WTC11 (cell line): ENCODE measurements at regions not wholly inside any gene's neighbourhood (a gene's known extent, or its start where the extent isn't known, plus 50 kb on each side); places are given as distances from the start of the nearest gene placed in this dataset.

Experiments
- ATAC-seq: fragments of 200-7000 bp; cut with Tn5 transposase; 2 replicates; pipeline ENCODE4 v1.10.0; 2021; ENCODE audit warnings: mild to moderate bottlenecking, moderate library complexity
- CTCF ChIA-PET: fragments of 300-600 bp; sonication (Branson Sonifier 250); formaldehyde crosslinking; loops from one replicate; lab custom pipeline; 2021; ENCODE audit warnings: antibody characterized with exemption; lab: Charles Lee
- POLR2A ChIA-PET: fragments of 350-600 bp; sonication (Branson Sonifier 250); formaldehyde crosslinking; loops from one replicate; lab custom pipeline; 2021; ENCODE audit warnings: antibody characterized with exemption; lab: Charles Lee
- DNase-seq: peaks from one replicate; pipeline ENCODE4 v3.0.0; 2021; ENCODE audit warnings: low spot score
- H3K27ac Mint-ChIP-seq: 2 replicates; pipeline ENCODE4 v1.8.0; 2021; ENCODE audit warnings: mixed read lengths
- H3K27me3 Mint-ChIP-seq: 2 replicates; pipeline ENCODE4 v1.8.0; 2021; ENCODE audit warnings: low read depth, mild to moderate bottlenecking, moderate library complexity, mixed read lengths
- H3K36me3 Mint-ChIP-seq: 2 replicates; pipeline ENCODE4 v1.8.0; 2021; ENCODE audit warnings: mixed read lengths
- H3K4me1 Mint-ChIP-seq: 2 replicates; pipeline ENCODE4 v1.8.0; 2022; ENCODE audit warnings: mixed read lengths
- H3K4me3 Mint-ChIP-seq: 2 replicates; pipeline ENCODE4 v1.8.0; 2021; ENCODE audit warnings: mild to moderate bottlenecking, moderate library complexity, mixed read lengths
- H3K9me3 Mint-ChIP-seq: 2 replicates; pipeline ENCODE4 v1.8.0; 2021; ENCODE audit warnings: mixed read lengths
- EMX1 ChIP-seq: fragments of 250-450 bp; sonication (Bioruptor Pico); IDR thresholded peaks from 2 replicates; pipeline ENCODE4 v1.8.0; 2021; ENCODE audit warnings: mild to moderate bottlenecking
- ESRRA ChIP-seq: sonication (generic); formaldehyde crosslinking; IDR thresholded peaks from 2 replicates; pipeline ENCODE4 v1.8.1; 2022; ENCODE audit warnings: mild to moderate bottlenecking, missing genetic modification reagents, borderline replicate concordance
- KAT7 ChIP-seq: sonication (generic); formaldehyde crosslinking; IDR thresholded peaks from 2 replicates; pipeline ENCODE4 v1.8.1; 2023; ENCODE audit warnings: missing genetic modification reagents, mild to moderate bottlenecking, borderline replicate concordance
- NFYB ChIP-seq: sonication (generic); formaldehyde crosslinking; conservative IDR thresholded peaks from 2 replicates; pipeline ENCODE4 v1.8.0; 2022; ENCODE audit warnings: low read depth, missing genetic modification reagents
- TEAD1 ChIP-seq: sonication (generic); formaldehyde crosslinking; IDR thresholded peaks from 2 replicates; pipeline ENCODE4 v1.8.0; 2022; ENCODE audit warnings: mild to moderate bottlenecking, missing genetic modification reagents
- ZNF423 ChIP-seq: fragments of 250-450 bp; sonication (Bioruptor Pico); IDR thresholded peaks from 2 replicates; pipeline ENCODE4 v2.1.2; 2022; ENCODE audit warnings: mild to moderate bottlenecking, moderate library complexity
- TF ChIP-seq, protein P1 (sequence below): fragments of 250-450 bp; sonication (Bioruptor Pico); IDR thresholded peaks from 2 replicates; pipeline ENCODE4 v2.1.2; 2022; ENCODE audit warnings: mild to moderate bottlenecking, moderate library complexity
- TF ChIP-seq, protein P2 (sequence below): fragments of 200-600 bp; IDR thresholded peaks from 2 replicates; pipeline ENCODE4 v1.8.0; 2022; ENCODE audit warnings: antibody characterized with exemption
- TF ChIP-seq, protein P3 (sequence below): sonication (generic); formaldehyde crosslinking; IDR thresholded peaks from 2 replicates; pipeline ENCODE4 v1.8.1; 2023; ENCODE audit warnings: mild to moderate bottlenecking, missing genetic modification reagents, moderate library complexity
- TF ChIP-seq, protein P4 (sequence below): sonication (generic); formaldehyde crosslinking; IDR thresholded peaks from 2 replicates; pipeline ENCODE4 v1.8.1; 2023; ENCODE audit warnings: mild to moderate bottlenecking, missing genetic modification reagents, borderline replicate concordance

DNA sequence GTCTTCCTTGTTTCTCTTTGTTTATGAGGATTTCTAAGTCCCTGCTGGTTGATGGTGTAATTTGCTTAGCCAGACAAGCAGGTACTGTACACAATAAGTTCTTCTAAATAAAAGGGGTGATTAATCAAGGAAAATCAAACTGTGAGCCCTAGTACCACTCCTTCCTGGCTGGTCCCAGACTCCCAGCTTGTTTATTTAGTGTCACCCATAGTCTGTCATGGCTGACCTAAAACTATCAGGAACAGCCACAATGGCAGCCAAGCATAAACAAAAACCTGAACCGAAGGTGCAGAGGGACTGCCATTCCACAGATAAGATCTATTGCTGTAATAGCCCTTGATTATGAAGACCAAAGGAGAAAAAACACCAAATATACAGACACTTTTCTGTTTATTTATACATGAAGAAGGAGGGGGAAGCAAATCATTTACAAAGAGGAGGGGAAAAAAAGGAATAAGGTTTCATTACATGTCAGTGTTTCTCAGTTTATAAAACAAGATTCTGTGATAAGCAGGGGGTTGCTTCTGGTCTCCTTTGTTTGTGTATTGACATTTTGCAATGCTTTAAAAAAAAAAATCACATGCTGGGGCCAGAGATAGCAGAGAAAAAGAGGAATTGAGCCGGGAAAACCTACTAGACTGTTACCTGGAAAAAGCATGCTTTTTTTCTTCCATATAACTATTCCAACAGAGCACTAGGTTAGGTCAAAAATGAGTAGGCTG is 182.4 kb upstream of the DPH6 start:
- no peak for TF ChIP-seq EMX1
- TF ChIP-seq, all 79 proteins: peak for 0
- Mint-ChIP-seq H3K36me3 (no peaks in the 10 kb centered on the region), H3K27me3 (no peaks in the 10 kb centered on the region), H3K4me1 (peaks cover 3% of the 10 kb centered on the region; the same call in 1 of the 2 replicates), H3K27ac (no peak overlapping the region), H3K4me3 (no peak overlapping the region), H3K9me3 (no peaks in the 10 kb centered on the region)
- DNase-seq: no peak
- POLR2A ChIA-PET: no interaction called here
- no peak for ATAC-seq
- CTCF ChIA-PET: no interaction called here

DNA sequence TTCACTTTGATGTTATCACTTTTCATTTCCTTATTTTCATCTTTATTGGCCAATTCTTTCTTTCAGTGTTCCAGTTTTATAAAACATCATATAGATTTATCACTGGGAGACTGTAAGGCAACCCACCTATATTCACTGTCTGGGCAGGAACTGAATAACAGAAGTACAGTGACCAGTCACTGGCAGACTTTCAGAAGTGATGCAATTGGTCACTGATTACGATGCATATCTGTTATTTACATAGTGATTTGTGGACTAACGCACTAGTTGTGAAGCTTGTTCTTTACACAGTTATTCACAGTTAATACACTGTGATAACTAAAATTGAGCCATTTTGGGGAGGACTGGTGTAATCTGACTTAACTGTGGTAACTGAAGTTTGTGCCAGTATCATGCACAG is 190.2 kb upstream of the DPH6 start:
- TF ChIP-seq, protein P1, sequence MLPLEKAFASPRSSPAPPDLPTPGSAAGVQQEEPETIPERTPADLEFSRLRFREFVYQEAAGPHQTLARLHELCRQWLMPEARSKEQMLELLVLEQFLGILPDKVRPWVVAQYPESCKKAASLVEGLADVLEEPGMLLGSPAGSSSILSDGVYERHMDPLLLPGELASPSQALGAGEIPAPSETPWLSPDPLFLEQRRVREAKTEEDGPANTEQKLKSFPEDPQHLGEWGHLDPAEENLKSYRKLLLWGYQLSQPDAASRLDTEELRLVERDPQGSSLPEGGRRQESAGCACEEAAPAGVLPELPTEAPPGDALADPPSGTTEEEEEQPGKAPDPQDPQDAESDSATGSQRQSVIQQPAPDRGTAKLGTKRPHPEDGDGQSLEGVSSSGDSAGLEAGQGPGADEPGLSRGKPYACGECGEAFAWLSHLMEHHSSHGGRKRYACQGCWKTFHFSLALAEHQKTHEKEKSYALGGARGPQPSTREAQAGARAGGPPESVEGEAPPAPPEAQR (CRISPR knock-in tag): no peak
- TF ChIP-seq, protein P2, sequence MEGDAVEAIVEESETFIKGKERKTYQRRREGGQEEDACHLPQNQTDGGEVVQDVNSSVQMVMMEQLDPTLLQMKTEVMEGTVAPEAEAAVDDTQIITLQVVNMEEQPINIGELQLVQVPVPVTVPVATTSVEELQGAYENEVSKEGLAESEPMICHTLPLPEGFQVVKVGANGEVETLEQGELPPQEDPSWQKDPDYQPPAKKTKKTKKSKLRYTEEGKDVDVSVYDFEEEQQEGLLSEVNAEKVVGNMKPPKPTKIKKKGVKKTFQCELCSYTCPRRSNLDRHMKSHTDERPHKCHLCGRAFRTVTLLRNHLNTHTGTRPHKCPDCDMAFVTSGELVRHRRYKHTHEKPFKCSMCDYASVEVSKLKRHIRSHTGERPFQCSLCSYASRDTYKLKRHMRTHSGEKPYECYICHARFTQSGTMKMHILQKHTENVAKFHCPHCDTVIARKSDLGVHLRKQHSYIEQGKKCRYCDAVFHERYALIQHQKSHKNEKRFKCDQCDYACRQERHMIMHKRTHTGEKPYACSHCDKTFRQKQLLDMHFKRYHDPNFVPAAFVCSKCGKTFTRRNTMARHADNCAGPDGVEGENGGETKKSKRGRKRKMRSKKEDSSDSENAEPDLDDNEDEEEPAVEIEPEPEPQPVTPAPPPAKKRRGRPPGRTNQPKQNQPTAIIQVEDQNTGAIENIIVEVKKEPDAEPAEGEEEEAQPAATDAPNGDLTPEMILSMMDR: no peak
- no peak for DNase-seq
- no peak overlapping the region for H3K27ac Mint-ChIP-seq
- no peak for ATAC-seq
- no peak overlapping the region for H3K4me3 Mint-ChIP-seq
- no peaks in the 10 kb centered on the region for H3K27me3 Mint-ChIP-seq
- CTCF ChIA-PET: no interaction called here
- H3K9me3 Mint-ChIP-seq: peaks cover 13% of the 10 kb centered on the region; the same call in 1 of the 2 replicates
- POLR2A ChIA-PET: no interaction called here
- no peaks in the 10 kb centered on the region for H3K36me3 Mint-ChIP-seq
- H3K4me1 Mint-ChIP-seq: peaks cover 5% of the 10 kb centered on the region; the same call in 1 of the 2 replicates

DNA sequence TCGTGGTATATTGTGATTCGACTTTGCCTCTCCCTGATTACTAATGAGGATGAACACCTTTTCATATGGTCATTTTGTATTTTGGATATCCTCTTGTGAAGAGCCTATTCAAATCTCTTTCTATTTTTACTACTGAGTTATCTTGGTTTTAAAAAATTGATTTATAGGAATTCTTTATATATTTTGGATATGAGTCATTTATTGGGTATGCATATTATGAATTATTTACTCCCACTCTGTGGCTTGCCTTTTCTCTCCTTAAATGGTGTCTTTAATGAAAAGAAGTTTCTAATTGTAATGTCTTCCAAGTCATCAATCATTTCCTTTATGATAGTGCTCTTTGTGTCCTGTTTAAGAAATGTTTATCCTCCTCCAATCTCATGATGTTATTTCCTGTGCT is 191.5 kb upstream of the DPH6 start:
- Mint-ChIP-seq H3K4me1 (peaks cover 5% of the 10 kb centered on the region; the same call in 1 of the 2 replicates), H3K27ac (no peak overlapping the region), H3K27me3 (no peaks in the 10 kb centered on the region), H3K36me3 (no peaks in the 10 kb centered on the region), H3K9me3 (peaks cover 15% of the 10 kb centered on the region), H3K4me3 (no peak overlapping the region)
- POLR2A ChIA-PET: no interaction called here
- CTCF ChIA-PET: interaction anchor here (0.8 kb wide), 1 partner anchor 14 kb away, joined by 5 read pairs; no protein-coding TSS in a partner anchor
- ATAC-seq: no peak
- no peak for TF ChIP-seq TEAD1
- no peak for TF ChIP-seq ESRRA (CRISPR knock-in tag)
- TF ChIP-seq, protein P3, sequence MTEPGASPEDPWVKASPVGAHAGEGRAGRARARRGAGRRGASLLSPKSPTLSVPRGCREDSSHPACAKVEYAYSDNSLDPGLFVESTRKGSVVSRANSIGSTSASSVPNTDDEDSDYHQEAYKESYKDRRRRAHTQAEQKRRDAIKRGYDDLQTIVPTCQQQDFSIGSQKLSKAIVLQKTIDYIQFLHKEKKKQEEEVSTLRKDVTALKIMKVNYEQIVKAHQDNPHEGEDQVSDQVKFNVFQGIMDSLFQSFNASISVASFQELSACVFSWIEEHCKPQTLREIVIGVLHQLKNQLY (CRISPR knock-in tag): no peak
- TF ChIP-seq ZNF423: no peak
- TF ChIP-seq NFYB: no peak
- DNase-seq: no peak

DNA sequence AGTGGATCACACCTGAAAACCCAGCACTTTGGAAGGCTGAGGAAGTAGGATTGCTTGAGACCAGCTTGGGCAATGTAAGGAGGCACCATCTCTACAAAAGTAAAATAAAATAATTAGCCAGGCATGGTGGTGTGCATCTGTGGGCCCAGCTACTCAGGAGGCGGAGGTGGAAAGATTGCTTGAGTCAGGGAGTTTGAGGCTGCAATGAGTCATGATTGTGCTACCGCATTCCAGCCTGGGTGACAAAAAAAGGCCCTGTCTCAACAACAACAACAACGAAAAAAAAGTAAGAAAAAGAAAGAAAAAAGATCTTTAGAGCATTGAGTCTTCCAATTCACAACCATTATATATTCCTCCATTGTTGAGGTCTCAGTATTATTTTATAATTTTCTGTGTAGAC is 192.4 kb upstream of the DPH6 start:
- no peaks in the 10 kb centered on the region; the same call in 1 of the 2 replicates for H3K36me3 Mint-ChIP-seq
- no peak for ATAC-seq
- no peak for DNase-seq
- ChIA-PET CTCF (interaction anchor here (1.0 kb wide), 1 partner anchor 12 kb away, joined by 3 read pairs; no protein-coding TSS in a partner anchor), POLR2A (interaction anchor here (0.7 kb wide), 1 partner anchor 32 kb away, joined by 3 read pairs; no protein-coding TSS in a partner anchor)
- peaks cover 5% of the 10 kb centered on the region; the same call in 1 of the 2 replicates for H3K4me1 Mint-ChIP-seq
- H3K9me3 Mint-ChIP-seq: peaks cover 23% of the 10 kb centered on the region
- no peak for TF ChIP-seq KAT7
- no peak for TF ChIP-seq TEAD1
- TF ChIP-seq, protein P4, sequence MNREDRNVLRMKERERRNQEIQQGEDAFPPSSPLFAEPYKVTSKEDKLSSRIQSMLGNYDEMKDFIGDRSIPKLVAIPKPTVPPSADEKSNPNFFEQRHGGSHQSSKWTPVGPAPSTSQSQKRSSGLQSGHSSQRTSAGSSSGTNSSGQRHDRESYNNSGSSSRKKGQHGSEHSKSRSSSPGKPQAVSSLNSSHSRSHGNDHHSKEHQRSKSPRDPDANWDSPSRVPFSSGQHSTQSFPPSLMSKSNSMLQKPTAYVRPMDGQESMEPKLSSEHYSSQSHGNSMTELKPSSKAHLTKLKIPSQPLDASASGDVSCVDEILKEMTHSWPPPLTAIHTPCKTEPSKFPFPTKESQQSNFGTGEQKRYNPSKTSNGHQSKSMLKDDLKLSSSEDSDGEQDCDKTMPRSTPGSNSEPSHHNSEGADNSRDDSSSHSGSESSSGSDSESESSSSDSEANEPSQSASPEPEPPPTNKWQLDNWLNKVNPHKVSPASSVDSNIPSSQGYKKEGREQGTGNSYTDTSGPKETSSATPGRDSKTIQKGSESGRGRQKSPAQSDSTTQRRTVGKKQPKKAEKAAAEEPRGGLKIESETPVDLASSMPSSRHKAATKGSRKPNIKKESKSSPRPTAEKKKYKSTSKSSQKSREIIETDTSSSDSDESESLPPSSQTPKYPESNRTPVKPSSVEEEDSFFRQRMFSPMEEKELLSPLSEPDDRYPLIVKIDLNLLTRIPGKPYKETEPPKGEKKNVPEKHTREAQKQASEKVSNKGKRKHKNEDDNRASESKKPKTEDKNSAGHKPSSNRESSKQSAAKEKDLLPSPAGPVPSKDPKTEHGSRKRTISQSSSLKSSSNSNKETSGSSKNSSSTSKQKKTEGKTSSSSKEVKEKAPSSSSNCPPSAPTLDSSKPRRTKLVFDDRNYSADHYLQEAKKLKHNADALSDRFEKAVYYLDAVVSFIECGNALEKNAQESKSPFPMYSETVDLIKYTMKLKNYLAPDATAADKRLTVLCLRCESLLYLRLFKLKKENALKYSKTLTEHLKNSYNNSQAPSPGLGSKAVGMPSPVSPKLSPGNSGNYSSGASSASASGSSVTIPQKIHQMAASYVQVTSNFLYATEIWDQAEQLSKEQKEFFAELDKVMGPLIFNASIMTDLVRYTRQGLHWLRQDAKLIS (CRISPR knock-in tag): no peak
- H3K27me3 Mint-ChIP-seq: no peaks in the 10 kb centered on the region
- H3K27ac Mint-ChIP-seq: no peak overlapping the region
- no peak overlapping the region for H3K4me3 Mint-ChIP-seq
